ENCODE measurements at regions not wholly inside any gene's neighbourhood (a gene's known extent, or its start where the extent isn't known, plus 50 kb on each side); places are given as distances from the start of the nearest gene placed in this dataset.

GRCh38 chr5:51573835-51574234, 190.6 kb downstream of the ISL1 start (continued):
- no peak for TF ChIP-seq REST (IDR thresholded peaks at IDR 0.05; ENCODE audit: unreplicated experiment)
- no peak for TF ChIP-seq ZNF462 (CRISPR knock-in tag; IDR thresholded peaks at IDR 0.05)
- TF ChIP-seq STAT1 (IDR thresholded peaks at IDR 0.05; ENCODE audit: unreplicated experiment): no peak

- no peaks in the 10 kb centered on the region for H3K36me3 Mint-ChIP-seq (ENCODE audit: low read depth)
- 0 out of 2 replicates have a peak, but pooled peaks cover 3% of the 10 kb centered on the region for H3K4me1 ChIP-seq (ENCODE audit: insufficient read depth)
- DNase-seq (ENCODE audit: low spot score): peak; percentile 7
- no peaks in the 10 kb centered on the region for H3K27me3 Mint-ChIP-seq (ENCODE audit: insufficient read depth, low read depth, poor library complexity)
- H4K20me1 ChIP-seq (replicated peaks; ENCODE audit: insufficient read depth): no peaks in the 10 kb centered on the region
- H3K4me3 ChIP-seq: no peak overlapping the region
- no peak overlapping the region for H3K27ac ChIP-seq (ENCODE audit: low read depth)
- no peaks in the 10 kb centered on the region for H3K9me3 Mint-ChIP-seq
- no peak for ATAC-seq
- no peaks in the 10 kb centered on the region for H3K36me3 ChIP-seq (ENCODE audit: insufficient read depth)
- H3K27ac Mint-ChIP-seq: no peak overlapping the region
- H3K27me3 ChIP-seq (ENCODE audit: insufficient read depth): no peaks in the 10 kb centered on the region
- no peaks in the 10 kb centered on the region for H3K9me2 ChIP-seq (ENCODE audit: insufficient read depth)
- H3K4me3 Mint-ChIP-seq: no peak overlapping the region
- H3K79me2 ChIP-seq (replicated peaks; ENCODE audit: insufficient read depth): no peaks in the 10 kb centered on the region
- H3K4me1 Mint-ChIP-seq: peaks cover 11% of the 10 kb centered on the region; the same call in 2 of the 3 replicates
- H3F3A ChIP-seq (replicated peaks; ENCODE audit: low read depth): no peaks in the 10 kb centered on the region
- TF ChIP-seq STAT1 (IDR thresholded peaks at IDR 0.05; ENCODE audit: unreplicated experiment) (no peak), ZNF114 (CRISPR knock-in tag; IDR thresholded peaks at IDR 0.05) (no peak), EZH2phosphoT487 (IDR thresholded peaks at IDR 0.05; ENCODE audit: unreplicated experiment) (no peak), ZNF331 (CRISPR knock-in tag; IDR thresholded peaks at IDR 0.05; ENCODE audit: low read depth) (no peak), REST (IDR thresholded peaks at IDR 0.05; ENCODE audit: unreplicated experiment) (no peak), CREB1 (CRISPR knock-in tag; IDR thresholded peaks at IDR 0.05; ENCODE audit: low read depth) (no peak), ETS1 (IDR thresholded peaks at IDR 0.05) (no peak)
- no peak overlapping the region for H2AFZ ChIP-seq
- H3K4me2 ChIP-seq: no peak overlapping the region
Measured at GRCh38 chr5:51582871-51583394, 199.7 kb downstream of the ISL1 start.
